ENCODE measurements at regions not wholly inside any gene's neighbourhood (a gene's known extent, or its start where the extent isn't known, plus 50 kb on each side); places are given as distances from the start of the nearest gene placed in this dataset.
"Not testable (repeated sequence)": the region's sequence is repeated elsewhere in the genome, so short reads cannot be mapped to it uniquely, and the experiment has no call there.

- peak; percentile 68 for DNase-seq (ENCODE audit: low spot score)
These were observed 146.2 kb upstream of the BCOR start for GRCh38 chrX:40243755-40244515.

GRCh38 chrX:40240844-40241243 lies 143.1 kb upstream of the BCOR start:
- no peak for DNase-seq (ENCODE audit: low spot score)

- DNase-seq (ENCODE audit: low spot score): no peak
These were observed 140.0 kb upstream of the BCOR start for GRCh38 chrX:40237731-40238178.

- no peak for DNase-seq (ENCODE audit: low spot score)
These were observed 132.9 kb upstream of the BCOR start for GRCh38 chrX:40230646-40231045.

GRCh38 chrX:40227125-40227524 lies 129.4 kb upstream of the BCOR start:
- no peak for DNase-seq (ENCODE audit: low spot score)

GRCh38 chrX:40224658-40225057 lies 126.9 kb upstream of the BCOR start:
- DNase-seq (ENCODE audit: low spot score): no peak

- DNase-seq (ENCODE audit: low spot score): not testable (repeated sequence)
These were observed 124.9 kb upstream of the BCOR start for GRCh38 chrX:40222612-40223011.

DNA sequence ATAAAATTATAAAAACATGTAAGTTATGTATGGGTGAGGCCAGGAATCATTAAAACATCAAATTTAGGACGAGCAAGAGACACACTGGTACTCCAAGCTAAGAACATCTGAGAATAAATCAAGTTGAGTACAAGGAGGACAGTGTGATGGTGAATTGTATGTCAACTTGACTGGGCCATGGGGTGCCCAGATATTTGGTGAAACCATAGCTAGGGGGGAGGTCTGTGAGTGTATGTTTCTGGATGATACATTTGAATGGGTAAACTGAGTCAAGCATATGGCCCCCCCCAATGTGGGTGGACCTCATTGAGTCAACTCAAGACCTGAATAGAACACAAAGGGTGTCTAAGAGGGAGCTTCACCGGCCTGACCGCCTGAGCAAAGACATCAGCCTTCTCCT lies 115.3 kb upstream of the BCOR start:
- DNase-seq (ENCODE audit: low spot score): no peak

- no peak for DNase-seq (ENCODE audit: low spot score)
These were observed 112.3 kb upstream of the BCOR start for GRCh38 chrX:40209951-40210617.

DNA sequence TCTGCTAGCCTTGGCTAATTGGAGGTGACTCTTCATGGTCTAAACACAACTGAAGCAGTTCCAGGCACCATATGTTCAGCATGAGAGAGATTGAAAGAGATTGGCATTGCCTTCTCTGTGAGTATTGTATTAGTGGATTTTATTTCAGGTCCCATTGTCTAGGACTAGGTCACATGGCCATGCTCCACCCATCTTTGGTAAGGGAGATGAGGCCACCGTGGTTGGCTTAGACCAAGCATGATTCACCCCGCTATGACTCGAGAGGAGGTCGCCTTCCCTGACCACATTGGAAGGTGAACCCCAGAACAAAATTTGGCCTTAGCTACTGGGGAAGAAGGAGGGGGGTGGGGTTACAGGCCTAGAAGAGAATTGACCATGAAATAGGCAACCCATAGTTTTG lies 109.9 kb upstream of the BCOR start:
- DNase-seq (ENCODE audit: low spot score): peak; percentile 58

DNA sequence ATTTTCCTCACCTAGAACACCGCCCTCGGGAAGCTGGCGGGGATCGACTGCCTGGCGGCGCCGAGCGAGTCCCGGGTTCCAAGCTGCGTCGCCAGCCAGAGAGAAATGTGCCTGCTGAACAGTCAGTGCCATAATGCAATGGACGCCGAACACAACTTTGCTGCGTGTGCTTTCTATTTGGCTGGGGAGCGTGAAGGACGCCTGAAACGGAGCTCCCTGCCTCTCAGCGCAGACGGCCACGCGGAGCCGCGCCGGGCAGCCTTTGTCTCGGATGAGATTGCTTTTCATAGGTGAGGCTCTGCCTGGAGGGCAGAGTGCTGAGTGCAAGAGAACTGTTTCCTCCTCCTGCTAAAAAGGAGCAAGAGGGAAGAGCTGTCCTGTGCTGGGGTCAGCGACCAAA lies 107.7 kb upstream of the BCOR start:
- DNase-seq (ENCODE audit: low spot score): no peak

GRCh38 chrX:40202456-40202855 lies 104.7 kb upstream of the BCOR start:
- DNase-seq (ENCODE audit: low spot score): no peak

DNA sequence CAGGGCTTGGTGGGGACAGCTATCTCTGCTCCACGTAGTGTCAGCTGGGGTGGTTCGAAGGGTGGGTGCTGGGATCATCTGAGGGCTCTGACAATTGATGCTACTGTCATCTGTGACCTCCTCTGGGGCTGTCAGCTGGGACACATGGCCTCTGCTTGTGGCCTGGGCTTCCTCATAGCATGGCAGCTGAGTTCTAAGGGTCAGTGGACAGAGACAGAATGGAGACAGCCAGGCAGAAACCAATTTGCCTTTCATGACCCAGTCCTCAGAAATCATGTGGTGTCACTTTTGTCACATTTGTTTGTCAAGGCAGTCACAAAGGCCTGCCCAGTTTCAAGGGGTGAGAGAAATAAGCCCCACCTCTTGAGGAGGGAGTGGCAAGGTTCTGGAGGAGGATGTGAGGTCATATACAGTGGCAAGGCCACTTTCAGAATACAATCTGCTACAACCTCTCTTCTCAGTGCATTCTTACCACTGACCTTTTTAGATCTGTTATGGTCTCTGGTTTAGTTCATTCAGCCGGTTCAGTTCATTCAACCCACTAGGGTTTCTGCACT lies 103.6 kb upstream of the BCOR start:
- no peak for DNase-seq (ENCODE audit: low spot score)

DNA sequence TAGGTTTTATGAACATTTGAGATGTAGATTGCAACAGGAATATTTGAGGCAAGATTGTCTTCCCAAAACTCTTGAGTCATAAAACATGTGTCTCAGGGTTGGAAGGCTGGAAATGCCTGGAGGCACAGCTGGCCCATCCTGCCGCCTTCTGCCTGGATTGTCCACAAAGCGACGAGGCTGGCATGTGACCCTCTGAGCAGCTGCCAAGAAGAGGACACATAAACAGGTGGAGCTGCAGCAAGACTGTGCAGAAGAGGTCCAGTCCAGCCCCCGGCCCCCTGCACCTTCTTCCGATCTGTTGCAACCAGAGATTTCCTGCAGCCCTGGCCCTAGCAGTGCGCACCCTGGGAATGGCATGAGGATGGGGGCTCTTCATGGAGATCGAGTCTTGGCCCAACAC lies 101.9 kb upstream of the BCOR start:
- DNase-seq (ENCODE audit: low spot score): no peak

DNA sequence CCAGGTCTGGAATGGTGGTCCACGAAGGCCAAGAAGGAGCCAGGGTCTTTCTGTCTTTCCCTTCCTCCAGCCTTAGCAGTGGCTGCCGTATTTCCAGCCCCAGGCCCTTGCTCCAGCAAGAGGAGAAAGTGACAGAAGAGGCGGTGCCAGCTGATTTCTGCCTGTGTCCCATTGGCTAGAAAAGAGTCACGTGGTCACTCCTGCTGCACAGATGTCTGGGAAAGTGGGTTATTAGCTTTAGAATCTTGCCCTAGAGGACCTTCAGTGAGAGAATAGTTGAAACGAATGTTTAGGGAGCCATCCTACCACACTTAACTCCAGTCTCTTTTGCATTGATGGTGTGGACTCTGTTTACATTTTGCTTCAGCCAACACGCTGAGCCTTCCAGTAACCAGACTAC lies 99.3 kb upstream of the BCOR start:
- no peak for DNase-seq (ENCODE audit: low spot score)

GRCh38 chrX:40195368-40195767 lies 97.6 kb upstream of the BCOR start:
- DNase-seq (ENCODE audit: low spot score): no peak

GRCh38 chrX:40192196-40192595 lies 94.4 kb upstream of the BCOR start:
- DNase-seq (ENCODE audit: low spot score): no peak

DNA sequence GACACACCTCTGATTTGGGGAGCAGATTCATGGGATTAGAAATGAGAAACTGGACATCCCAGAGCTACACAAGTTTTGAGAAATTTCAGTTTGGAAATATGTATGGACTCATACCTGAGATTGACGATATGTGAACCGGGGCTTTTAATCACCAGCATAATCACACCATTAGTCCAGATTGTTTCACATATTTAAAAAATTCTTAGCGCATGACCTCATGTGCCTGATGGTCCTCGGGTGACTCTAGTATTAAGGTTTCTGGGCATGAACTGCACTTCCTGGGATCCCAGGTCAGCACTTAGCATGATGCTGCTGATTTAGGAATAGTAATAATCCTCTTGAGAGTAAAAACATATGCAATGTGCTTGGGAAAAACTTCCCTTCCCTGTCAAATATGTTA lies 91.9 kb upstream of the BCOR start:
- no peak for DNase-seq (ENCODE audit: low spot score)

GRCh38 chrX:40188573-40189417 lies 91.0 kb upstream of the BCOR start:
- DNase-seq (ENCODE audit: low spot score): no peak

- DNase-seq (ENCODE audit: low spot score): no peak
These were observed 87.2 kb upstream of the BCOR start for GRCh38 chrX:40184968-40185367.

GRCh38 chrX:40182615-40183014 lies 84.9 kb upstream of the BCOR start:
- no peak for DNase-seq (ENCODE audit: low spot score)

GRCh38 chrX:40182095-40182494 lies 84.3 kb upstream of the BCOR start:
- no peak for DNase-seq (ENCODE audit: low spot score)

- DNase-seq (ENCODE audit: low spot score): no peak
These were observed 81.5 kb upstream of the BCOR start for GRCh38 chrX:40179283-40179682.
